ENCODE measurements at regions not wholly inside any gene's neighbourhood (a gene's known extent, or its start where the extent isn't known, plus 50 kb on each side); places are given as distances from the start of the nearest gene placed in this dataset.

- TF ChIP-seq CTCF (IDR thresholded peaks at IDR 0.05) (no peak), POLR2A (IDR thresholded peaks at IDR 0.05) (no peak), POLR2AphosphoS5 (IDR thresholded peaks at IDR 0.05) (no peak)
Measured at GRCh38 chr1:24250791-24251190, 63.7 kb upstream of the IFNLR1 start.
